Effector memory CD8-positive, alpha-beta T cell (primary cell): ENCODE measurements at regions not wholly inside any gene's neighbourhood (a gene's known extent, or its start where the extent isn't known, plus 50 kb on each side); places are given as distances from the start of the nearest gene placed in this dataset.

Experiments used
- ATAC-seq: fragments of 150-1000 bp; cut with Tn5 transposase; replicated peaks from 2 replicates; pipeline ENCODE4 v1.10.0; 2021; ENCODE audit warnings: mild to moderate bottlenecking, moderate library complexity
- DNase-seq, 3 experiments: peaks; one replicate each; pipeline ENCODE4 v3.0.0; 2021
- H3K27ac Mint-ChIP-seq, 2 donors: one replicate each; pipeline ENCODE4 v1.8.0; 2022; ENCODE audit warnings: mild to moderate bottlenecking in 2 of 2, mixed read lengths in 2 of 2, moderate library complexity in 2 of 2
- H3K27me3 Mint-ChIP-seq, 2 donors: one replicate each; pipeline ENCODE4 v1.8.0; 2022; ENCODE audit warnings: mixed read lengths in 2 of 2
- H3K36me3 Mint-ChIP-seq: one replicate; pipeline ENCODE4 v1.8.0; 2022; ENCODE audit warnings: mild to moderate bottlenecking, moderate library complexity, mixed read lengths; ENCODE audit not compliant: insufficient read depth
- H3K4me1 Mint-ChIP-seq, 2 donors: one replicate each; pipeline ENCODE4 v1.8.0; 2022; ENCODE audit warnings: low read depth in 2 of 2, mixed read lengths in 2 of 2
- H3K4me3 Mint-ChIP-seq, 2 donors: one replicate each; pipeline ENCODE4 v1.8.0; 2022; ENCODE audit warnings: mild to moderate bottlenecking in 2 of 2, mixed read lengths in 2 of 2, moderate library complexity in 2 of 2
- H3K9me3 Mint-ChIP-seq, 2 donors: one replicate each; pipeline ENCODE4 v1.8.0; 2022; ENCODE audit warnings: mixed read lengths in 2 of 2

DNA sequence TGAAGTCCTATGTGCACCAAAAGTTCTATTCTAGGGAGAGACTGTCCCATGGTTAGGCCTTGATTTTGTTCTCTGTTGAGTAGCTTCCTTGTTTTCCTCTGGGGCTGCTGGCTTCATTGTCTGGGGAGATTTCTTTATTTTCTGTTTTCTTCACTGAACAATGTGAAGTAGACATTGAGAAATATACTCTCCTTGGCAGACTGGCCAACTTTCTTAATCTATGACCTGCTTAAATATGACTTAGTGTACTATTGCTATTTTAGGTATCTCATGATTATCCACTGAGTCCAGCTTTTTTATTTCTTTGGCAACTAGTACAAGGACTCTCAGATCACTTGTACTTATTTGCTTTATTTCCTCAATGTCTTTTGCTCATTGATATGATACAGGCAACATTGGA is 1594.6 kb downstream of the ARAP2 start:
- DNase-seq = no peak
- Mint-ChIP-seq H3K9me3 (peaks cover 0 to 5% of the 10 kb centered on the region in 2 donors), H3K27ac (no peak overlapping the region), H3K27me3 (no peaks in the 10 kb centered on the region), H3K4me3 (no peak overlapping the region), H3K36me3 (no peaks in the 10 kb centered on the region), H3K4me1 (no peaks in the 10 kb centered on the region)
- ATAC-seq = no peak

DNA sequence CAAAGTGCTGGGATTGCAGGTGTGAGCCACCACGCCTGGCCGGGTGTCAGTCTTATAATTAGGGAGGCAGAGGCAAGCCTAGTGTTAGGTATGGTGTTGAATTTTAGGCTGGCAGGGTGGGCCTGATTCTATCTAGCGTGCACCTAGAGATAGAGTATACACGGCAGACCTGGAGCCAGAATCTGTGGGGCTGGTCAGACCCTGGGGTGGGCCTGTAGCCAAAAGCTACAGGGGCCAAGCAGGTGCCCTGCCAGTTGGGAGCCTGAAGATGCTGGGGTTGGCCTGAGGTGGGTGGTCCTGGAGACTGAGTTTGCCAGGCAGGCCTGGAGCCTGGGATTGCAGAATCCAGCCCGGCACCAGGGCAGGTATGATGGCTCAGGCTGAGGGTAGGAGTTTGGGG is 1580.3 kb downstream of the ARAP2 start:
- Mint-ChIP-seq H3K9me3 (peaks cover 4 to 15% of the 10 kb centered on the region in 2 donors), H3K4me1 (no peaks in the 10 kb centered on the region), H3K27me3 (no peaks in the 10 kb centered on the region), H3K36me3 (no peaks in the 10 kb centered on the region), H3K27ac (no peak overlapping the region), H3K4me3 (no peak overlapping the region)
- ATAC-seq (no peak), DNase-seq (no peak)

DNA sequence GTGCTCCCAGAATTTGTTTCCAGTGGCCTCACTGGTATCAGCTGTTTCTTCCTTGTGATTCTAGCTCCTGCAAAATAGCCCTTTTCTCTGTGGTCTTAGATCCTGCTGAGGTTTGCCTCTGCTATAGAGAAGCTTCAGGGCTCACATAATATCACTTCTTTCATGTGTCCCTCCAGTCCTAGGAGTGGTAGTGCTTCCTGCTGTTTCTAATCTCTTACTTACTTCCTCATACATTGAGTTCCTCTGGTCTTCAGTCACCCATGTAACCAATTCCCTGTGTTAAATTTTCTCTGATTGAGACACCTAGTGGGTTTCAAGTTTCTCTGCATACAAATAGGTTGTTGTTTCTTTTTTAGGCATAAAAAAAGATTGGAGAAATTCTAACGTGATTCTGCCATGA is 1567.9 kb downstream of the ARAP2 start:
- peaks cover 2% of the 10 kb centered on the region for H3K36me3 Mint-ChIP-seq
- H3K4me1 Mint-ChIP-seq = no peaks in the 10 kb centered on the region
- ATAC-seq (no peak), DNase-seq (no peak)
- no peak overlapping the region for H3K27ac Mint-ChIP-seq
- H3K27me3 Mint-ChIP-seq = no peaks in the 10 kb centered on the region
- H3K4me3 Mint-ChIP-seq = no peak overlapping the region
- H3K9me3 Mint-ChIP-seq = peaks cover 11 to 15% of the 10 kb centered on the region in 2 donors

DNA sequence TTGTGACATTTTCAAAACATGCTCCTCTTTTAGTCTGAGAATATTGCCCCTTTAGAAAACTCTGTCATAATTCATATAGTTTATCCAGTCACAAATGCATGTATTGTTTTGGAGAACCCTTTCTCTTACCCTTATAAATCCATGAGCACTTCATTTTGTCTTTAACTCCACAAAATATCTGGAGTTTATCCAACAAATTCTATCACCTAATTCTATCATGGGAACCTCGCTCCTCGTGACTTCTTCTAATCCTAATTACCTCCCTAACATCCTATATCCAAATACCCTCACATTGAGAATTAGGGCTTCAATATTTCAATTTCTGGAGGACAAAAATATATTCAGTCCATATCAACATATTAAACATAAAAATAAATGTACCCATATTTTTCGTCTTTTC is 1565.9 kb downstream of the ARAP2 start:
- no peaks in the 10 kb centered on the region for H3K4me1 Mint-ChIP-seq
- H3K27me3 Mint-ChIP-seq = no peaks in the 10 kb centered on the region
- ATAC-seq (no peak), DNase-seq (no peak)
- peaks cover 0 to 3% of the 10 kb centered on the region in 2 donors for H3K9me3 Mint-ChIP-seq
- no peak overlapping the region for H3K27ac Mint-ChIP-seq
- no peaks in the 10 kb centered on the region for H3K36me3 Mint-ChIP-seq
- H3K4me3 Mint-ChIP-seq = no peak overlapping the region

DNA sequence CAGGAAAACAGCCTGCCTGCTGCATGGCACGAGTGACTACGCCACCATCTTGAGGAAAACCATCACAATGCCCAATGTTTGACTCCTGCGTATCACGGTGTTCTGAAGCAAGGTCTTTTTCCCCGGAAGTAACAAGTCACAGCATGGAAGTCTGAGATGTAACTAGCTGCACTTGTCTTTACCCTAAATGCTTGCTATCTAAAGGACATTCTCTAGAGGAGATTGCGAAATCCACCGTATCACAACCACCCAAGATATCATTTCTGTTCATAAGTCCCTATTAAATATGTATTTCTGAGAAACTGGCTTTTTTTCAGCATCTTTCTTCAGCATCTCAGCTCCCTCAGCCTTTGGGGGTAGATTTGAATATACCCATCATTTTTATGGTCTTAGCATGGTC is 1565.1 kb downstream of the ARAP2 start:
- H3K27me3 Mint-ChIP-seq = no peaks in the 10 kb centered on the region
- H3K4me1 Mint-ChIP-seq = no peaks in the 10 kb centered on the region
- peaks cover 0 to 3% of the 10 kb centered on the region in 2 donors for H3K9me3 Mint-ChIP-seq
- H3K36me3 Mint-ChIP-seq = no peaks in the 10 kb centered on the region
- no peak for DNase-seq
- H3K4me3 Mint-ChIP-seq = no peak overlapping the region
- H3K27ac Mint-ChIP-seq = no peak overlapping the region
- ATAC-seq = no peak

DNA sequence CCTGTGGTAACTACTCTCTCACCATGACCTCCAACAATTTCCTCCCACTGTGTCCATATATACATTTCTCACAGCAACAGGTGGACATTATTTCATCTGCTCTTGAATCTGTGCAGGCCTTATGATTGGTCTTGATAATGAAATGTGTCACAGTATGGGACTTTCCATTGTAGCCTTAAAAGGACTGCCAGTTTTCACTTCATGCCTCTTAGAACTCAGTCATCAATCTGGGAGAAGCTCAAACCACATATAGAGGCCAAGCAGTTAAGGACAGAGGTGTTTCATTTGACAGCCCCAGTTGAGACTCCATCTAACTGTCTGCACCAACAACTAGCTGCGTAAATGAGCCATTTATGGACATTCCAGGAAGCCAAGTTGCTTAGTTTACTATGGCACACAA is 1534.8 kb downstream of the ARAP2 start:
- Mint-ChIP-seq H3K9me3 (peaks cover 7% of the 10 kb centered on the region in 2 donors), H3K27me3 (no peaks in the 10 kb centered on the region), H3K36me3 (peaks cover 2% of the 10 kb centered on the region), H3K4me1 (no peaks in the 10 kb centered on the region), H3K4me3 (no peak overlapping the region), H3K27ac (no peak overlapping the region)
- ATAC-seq (no peak), DNase-seq (no peak)

DNA sequence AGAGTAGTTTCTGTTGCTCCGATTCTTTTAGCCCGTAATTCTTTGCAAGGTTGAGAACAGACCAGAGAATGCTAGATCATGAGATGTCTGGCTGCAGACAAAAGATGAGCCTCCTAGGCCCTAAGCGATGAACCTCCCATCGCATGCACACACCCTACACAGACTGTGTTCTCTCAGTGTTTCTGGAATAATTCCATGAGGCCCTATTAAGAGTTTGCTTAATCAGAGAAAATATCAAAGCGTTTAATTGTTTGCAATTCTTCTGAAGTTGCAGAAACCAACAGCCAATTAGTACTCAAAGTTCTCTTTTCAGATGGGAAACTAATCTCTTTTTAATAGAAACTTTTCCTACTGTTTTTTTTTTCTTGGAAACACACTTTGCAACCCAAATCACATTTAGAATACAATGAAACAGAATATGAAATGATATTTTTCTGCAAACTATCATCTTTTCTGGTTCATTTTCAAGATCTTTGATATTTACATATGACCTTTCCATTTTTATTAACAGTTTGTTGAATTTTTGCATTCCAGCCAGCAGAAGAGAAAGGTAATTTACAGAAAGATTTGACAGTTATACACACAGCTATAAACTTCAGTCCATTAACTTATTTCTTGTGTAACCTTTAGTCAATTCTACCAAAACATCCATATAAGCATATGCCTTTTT is 1525.6 kb downstream of the ARAP2 start:
- H3K9me3 Mint-ChIP-seq = peaks cover 8 to 14% of the 10 kb centered on the region in 2 donors
- H3K4me1 Mint-ChIP-seq = no peaks in the 10 kb centered on the region
- H3K27me3 Mint-ChIP-seq = no peaks in the 10 kb centered on the region
- ATAC-seq (no peak), DNase-seq (no peak)
- no peaks in the 10 kb centered on the region for H3K36me3 Mint-ChIP-seq
- no peak overlapping the region for H3K4me3 Mint-ChIP-seq
- no peak overlapping the region for H3K27ac Mint-ChIP-seq

DNA sequence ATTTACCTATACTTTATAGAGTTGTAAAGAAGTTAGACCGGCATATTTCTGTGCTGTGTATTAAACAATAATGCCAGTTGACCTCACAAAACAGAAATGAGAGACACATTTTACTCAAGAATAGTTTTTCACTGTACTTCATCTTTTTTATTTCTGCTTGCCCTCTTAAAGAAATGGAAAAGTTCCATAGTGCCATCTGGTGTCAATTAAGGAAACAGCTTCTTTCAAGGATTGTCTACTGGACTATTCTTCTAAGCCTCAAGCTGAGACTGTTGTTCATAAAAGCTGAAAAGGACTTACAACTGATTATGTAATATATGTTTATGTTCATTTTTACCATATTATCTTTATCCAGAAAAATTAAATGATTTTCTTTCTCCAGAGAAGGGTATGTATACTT is 1523.7 kb downstream of the ARAP2 start:
- DNase-seq (no peak), ATAC-seq (no peak)
- Mint-ChIP-seq H3K9me3 (peaks cover 4 to 9% of the 10 kb centered on the region in 2 donors), H3K4me1 (no peaks in the 10 kb centered on the region), H3K36me3 (no peaks in the 10 kb centered on the region), H3K27ac (no peak overlapping the region), H3K4me3 (no peak overlapping the region), H3K27me3 (no peaks in the 10 kb centered on the region)

DNA sequence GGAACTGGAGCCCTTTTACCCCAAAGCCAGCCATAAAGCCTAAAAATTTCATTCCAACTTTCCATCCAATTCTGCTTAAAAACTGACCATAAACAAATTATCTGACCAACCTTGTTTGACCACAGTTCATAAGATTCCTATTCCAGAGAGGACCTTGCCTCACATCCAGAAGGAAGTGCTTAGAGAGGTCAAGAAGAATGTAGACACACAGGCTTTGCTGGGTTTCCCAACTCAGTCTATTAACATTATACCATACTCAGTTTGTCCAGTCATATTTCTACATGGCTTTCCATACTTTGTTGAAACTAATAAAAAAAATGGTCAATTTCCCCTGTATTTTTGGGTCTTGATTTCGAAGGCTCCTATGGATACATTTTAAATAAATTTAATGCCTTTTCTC is 1522.5 kb downstream of the ARAP2 start:
- Mint-ChIP-seq H3K4me1 (no peaks in the 10 kb centered on the region), H3K36me3 (no peaks in the 10 kb centered on the region), H3K27me3 (no peaks in the 10 kb centered on the region), H3K27ac (no peak overlapping the region), H3K9me3 (peaks cover 3 to 7% of the 10 kb centered on the region in 2 donors), H3K4me3 (no peak overlapping the region)
- DNase-seq (no peak), ATAC-seq (no peak)

DNA sequence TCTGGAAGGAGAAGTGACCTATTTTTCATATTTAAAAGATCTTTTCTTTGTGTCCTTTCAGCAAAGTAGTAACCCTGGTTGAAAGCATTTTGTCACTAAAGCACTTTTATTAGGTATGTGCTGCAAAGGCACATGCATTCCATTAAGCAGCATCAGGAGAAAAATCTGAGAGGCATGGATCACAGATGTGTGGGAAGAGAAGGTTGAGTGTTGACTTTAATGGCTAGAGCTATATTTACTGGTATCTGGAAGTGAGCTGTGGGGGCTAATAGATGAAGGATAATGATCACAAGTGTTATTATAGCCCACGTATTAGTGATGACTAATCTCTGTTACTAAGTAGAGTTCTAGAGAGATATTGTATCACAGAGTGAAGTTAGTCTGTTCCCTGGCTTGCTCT is 1520.7 kb downstream of the ARAP2 start:
- Mint-ChIP-seq H3K4me1 (no peaks in the 10 kb centered on the region), H3K27me3 (no peaks in the 10 kb centered on the region)

DNA sequence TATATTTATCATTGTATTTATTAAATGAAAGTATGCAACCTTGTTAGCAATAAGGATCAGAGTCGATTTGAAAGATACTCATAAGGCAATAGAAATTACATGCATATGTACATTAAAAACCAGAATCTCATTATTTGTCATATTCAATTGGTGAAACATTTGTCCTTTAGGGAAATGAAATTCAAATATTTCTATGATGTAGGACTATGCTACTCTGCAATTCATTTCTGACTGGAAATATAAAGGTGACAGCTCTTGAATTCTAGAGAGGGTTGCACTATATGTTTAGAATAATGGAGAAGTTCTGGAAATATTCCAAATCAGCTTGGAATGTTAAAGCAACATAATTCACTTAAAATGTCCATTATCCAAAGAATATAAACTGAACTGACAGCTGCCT is 1519.8 kb downstream of the ARAP2 start:
- no peak for DNase-seq
- no peaks in the 10 kb centered on the region for H3K4me1 Mint-ChIP-seq
- no peaks in the 10 kb centered on the region for H3K27me3 Mint-ChIP-seq
- H3K27ac Mint-ChIP-seq = no peak overlapping the region
- H3K4me3 Mint-ChIP-seq = no peak overlapping the region
- no peak for ATAC-seq
- H3K9me3 Mint-ChIP-seq = peaks cover 3 to 7% of the 10 kb centered on the region in 2 donors
- H3K36me3 Mint-ChIP-seq = no peaks in the 10 kb centered on the region

More for the DNA sequence above, 1520.7 kb downstream of the ARAP2 start:
- DNase-seq (no peak), ATAC-seq (no peak)
- Mint-ChIP-seq H3K36me3 (no peaks in the 10 kb centered on the region), H3K4me3 (no peak overlapping the region), H3K27ac (no peak overlapping the region), H3K9me3 (peaks cover 3 to 7% of the 10 kb centered on the region in 2 donors)

DNA sequence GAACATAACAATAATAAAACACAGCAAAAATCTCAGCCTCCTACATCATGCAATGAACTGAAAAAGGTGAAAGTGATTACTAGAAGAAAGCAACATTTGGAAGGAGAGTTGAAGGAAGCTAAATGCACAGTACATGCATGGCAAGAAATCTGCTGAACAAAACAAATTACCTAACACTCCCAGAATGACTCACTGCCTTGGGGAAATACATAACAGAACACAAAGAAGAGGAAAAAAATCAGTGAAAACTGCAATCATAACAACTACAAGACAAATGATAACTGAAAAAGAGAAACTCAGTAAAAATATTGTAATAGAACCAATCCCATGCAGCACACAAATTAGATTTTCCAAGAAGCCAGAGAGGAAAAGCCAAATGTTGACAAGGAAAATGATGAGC is 1513.2 kb downstream of the ARAP2 start:
- ATAC-seq (no peak), DNase-seq (no peak)
- Mint-ChIP-seq H3K27me3 (no peaks in the 10 kb centered on the region), H3K4me1 (no peaks in the 10 kb centered on the region), H3K36me3 (no peaks in the 10 kb centered on the region), H3K27ac (no peak overlapping the region), H3K4me3 (no peak overlapping the region), H3K9me3 (peaks cover 2 to 7% of the 10 kb centered on the region in 2 donors)

DNA sequence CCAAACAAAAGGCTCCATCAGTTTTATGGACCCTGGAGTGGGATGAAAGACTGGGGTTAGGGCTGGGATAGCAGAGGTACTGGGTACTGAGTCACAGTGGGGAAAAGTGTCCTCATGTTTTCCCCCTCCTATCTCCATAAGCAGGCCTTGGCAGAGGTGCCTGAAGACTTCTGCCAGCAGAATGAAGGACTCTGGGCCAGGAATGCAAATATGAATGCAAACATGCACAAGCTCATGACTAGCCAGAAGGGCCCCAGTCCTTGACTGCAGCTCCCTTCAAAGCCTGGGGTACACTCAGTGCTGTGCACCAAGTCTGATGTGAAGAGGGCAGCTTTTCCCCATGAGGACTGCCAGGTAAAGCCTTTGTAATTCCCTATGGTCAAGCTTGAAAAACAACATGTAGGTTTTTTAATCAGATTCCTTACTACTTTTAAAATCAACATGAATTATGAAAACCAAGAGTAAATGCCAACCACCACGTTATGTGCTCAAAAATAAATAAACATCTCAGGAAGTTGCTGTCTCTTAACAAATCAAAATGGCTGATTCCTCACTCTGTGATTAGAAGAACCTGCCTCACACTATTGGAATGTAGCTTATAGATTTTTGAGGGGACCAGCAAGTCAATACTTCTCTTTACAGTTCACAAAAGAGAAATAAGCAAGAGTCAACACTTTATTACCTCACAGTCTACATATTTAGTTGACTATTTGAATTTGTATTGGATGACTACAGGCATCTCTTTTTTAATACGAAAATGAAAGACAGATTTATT is 1512.0 kb downstream of the ARAP2 start:
- no peak for ATAC-seq
- H3K36me3 Mint-ChIP-seq = no peaks in the 10 kb centered on the region
- H3K4me1 Mint-ChIP-seq = no peaks in the 10 kb centered on the region
- H3K27ac Mint-ChIP-seq = no peak overlapping the region
- H3K27me3 Mint-ChIP-seq = no peaks in the 10 kb centered on the region
- peaks cover 2 to 7% of the 10 kb centered on the region in 2 donors for H3K9me3 Mint-ChIP-seq
- DNase-seq = no peak
- H3K4me3 Mint-ChIP-seq = no peak overlapping the region

DNA sequence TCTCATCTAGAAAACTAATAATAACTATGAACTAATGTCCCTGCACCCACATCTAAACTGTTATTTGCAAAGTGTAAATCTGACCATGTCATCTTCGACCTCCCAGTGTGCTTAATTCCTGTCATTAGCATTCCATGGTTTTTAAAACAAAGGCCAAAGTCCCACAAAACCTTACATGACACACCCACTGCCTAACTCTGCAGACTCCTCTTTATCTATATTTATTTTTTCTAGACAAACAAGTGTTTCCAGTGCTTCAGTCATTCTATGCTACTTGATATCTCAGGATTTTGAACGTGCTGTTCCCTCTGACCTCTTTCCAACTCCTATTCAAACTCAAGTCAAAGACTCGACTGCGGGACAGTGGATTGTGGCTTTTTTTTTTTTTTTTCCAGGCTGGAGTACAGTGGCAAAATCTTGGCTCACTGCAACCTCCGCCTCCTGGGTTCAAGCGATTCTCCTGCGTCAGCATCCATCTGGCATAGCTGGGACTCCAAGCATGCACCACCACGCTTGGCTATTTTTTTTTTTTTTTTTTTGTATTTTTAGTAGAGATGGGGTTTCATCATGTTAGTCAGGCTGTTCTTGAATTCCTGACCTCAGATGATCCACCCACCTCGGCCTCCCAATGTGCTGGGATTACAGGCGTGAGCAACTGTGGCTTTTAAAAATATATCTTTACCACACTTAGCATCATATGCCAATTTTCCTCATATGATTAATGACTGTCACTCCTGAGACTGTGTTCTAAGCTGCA is 1511.0 kb downstream of the ARAP2 start:
- H3K4me1 Mint-ChIP-seq = no peaks in the 10 kb centered on the region
- no peaks in the 10 kb centered on the region for H3K27me3 Mint-ChIP-seq
- no peaks in the 10 kb centered on the region for H3K36me3 Mint-ChIP-seq
- no peak for ATAC-seq
- H3K4me3 Mint-ChIP-seq = no peak overlapping the region
- H3K9me3 Mint-ChIP-seq = peaks cover 2 to 7% of the 10 kb centered on the region in 2 donors
- no peak overlapping the region for H3K27ac Mint-ChIP-seq
- no peak for DNase-seq
